ENCODE measurements at regions not wholly inside any gene's neighbourhood (a gene's known extent, or its start where the extent isn't known, plus 50 kb on each side); places are given as distances from the start of the nearest gene placed in this dataset.

- no peak for TF ChIP-seq CTCF (IDR thresholded peaks at IDR 0.05; ENCODE audit: low read depth, low read length, missing input control)
- TF ChIP-seq EGR1 (IDR thresholded peaks at IDR 0.05; ENCODE audit: low read depth in 2 of 2): no peak
- TF ChIP-seq ATF3 (IDR thresholded peaks at IDR 0.05): no peak
- no peak for TF ChIP-seq REST (IDR thresholded peaks at IDR 0.05)
- no peak for TF ChIP-seq TAF1 (conservative IDR thresholded peaks at IDR 0.05)
- no peak for TF ChIP-seq RAD21 (IDR thresholded peaks at IDR 0.05)
- no peak for TF ChIP-seq SP1 (IDR thresholded peaks at IDR 0.05)
- TF ChIP-seq HNF4G (IDR thresholded peaks at IDR 0.05): no peak
- TF ChIP-seq JUND (IDR thresholded peaks at IDR 0.05): no peak
These were observed 116.5 kb upstream of the GOT2 start for GRCh38 chr16:58850678-58851020.

Measured in liver (tissue), 3 donors.